ENCODE measurements at regions not wholly inside any gene's neighbourhood (a gene's known extent, or its start where the extent isn't known, plus 50 kb on each side); places are given as distances from the start of the nearest gene placed in this dataset.

- no peak for TF ChIP-seq ZFP36 (IDR thresholded peaks at IDR 0.05; ENCODE audit: low read depth, low read length, partially characterized antibody)
These were observed 170.5 kb downstream of the SEPTIN7 start (continued) for GRCh38 chr7:35971133-35971891.

GRCh38 chr7:35975851-35976454, 175.1 kb downstream of the SEPTIN7 start:
- POLR2A ChIA-PET, result interaction anchor here (0.6 kb wide), 1 partner anchor 759 kb away, joined by 3 read pairs; no protein-coding TSS in a partner anchor
- no TSS peak for BruUV-seq (replicated peaks)
- TF ChIP-seq RAD21 (CRISPR knock-in tag; conservative IDR thresholded peaks at IDR 0.05 in 1 of 2, IDR thresholded peaks at IDR 0.05 in 1 of 2) (peak; percentile 80 to 90), DEAF1 (CRISPR knock-in tag; IDR thresholded peaks at IDR 0.05) (peak; percentile 82), ETS2 (tag; IDR thresholded peaks at IDR 0.05; ENCODE audit: borderline replicate concordance, poor library complexity, severe bottlenecking) (no peak), ARID2 (IDR thresholded peaks at IDR 0.05) (0 out of 2 replicates have a peak, but pooled peaks have one; percentile 46), NFIC (IDR thresholded peaks at IDR 0.05) (no peak), REST (IDR thresholded peaks at IDR 0.05; ENCODE audit: borderline replicate concordance) (peak; percentile 65; the same call in 1 of the 2 replicates), REST (CRISPR knock-in tag; IDR thresholded peaks at IDR 0.05; ENCODE audit: low read depth) (no peak)

More at GRCh38 chr7:35975851-35976454, 175.1 kb downstream of the SEPTIN7 start:
- CTCF ChIA-PET (ENCODE audit: low intra/inter-chr PET ratio), result interaction anchor here (0.6 to 2.1 kb wide), 3 partner anchors 54 to 266 kb away, joined by 3 to 12 read pairs (median 6); no protein-coding TSS in a partner anchor
- DNase-seq (ENCODE audit: extremely low read depth in 1 of 4, low spot score in 3 of 4) (peak; percentile 36 to 76 (median 38)), ATAC-seq (peak; percentile 84), FAIRE-seq (peak; percentile 95)
- H3K4me2 ChIP-seq (ENCODE audit: insufficient read depth, low read length), result no peak overlapping the region
- in situ Hi-C loops (cut with MboI), result loop anchor here (10.0 kb wide), 1 partner anchor 61 kb away; no protein-coding TSS in a partner anchor
- WGBS (ENCODE audit: insufficient coverage, low coverage, missing lambda C conversion rate), result 0% methylated on average over 1 of the region's 1 CpG
- no peak overlapping the region for H2AFZ ChIP-seq (ENCODE audit: low read depth, low read length)
- H3K27me3 ChIP-seq (ENCODE audit: control insufficient read depth in 2 of 2, insufficient read depth in 2 of 2, low read length in 2 of 2), result peaks cover 6 to 15% of the 10 kb centered on the region in 2 experiments; a peak in 4 of 5 replicates
- no peaks in the 10 kb centered on the region for H3K9me1 ChIP-seq (ENCODE audit: control insufficient read depth, insufficient read depth, low read length)
- peaks cover 0 to 8% of the 10 kb centered on the region in 2 experiments; a peak in 2 of 5 replicates for H3K4me1 ChIP-seq (replicated peaks in 1 of 2; ENCODE audit: control insufficient read depth in 2 of 2, insufficient read depth in 2 of 2, low read length in 2 of 2)
- no peaks in the 10 kb centered on the region for H4K20me1 ChIP-seq (replicated peaks; ENCODE audit: control insufficient read depth, insufficient read depth, low read length)
- H3K9ac ChIP-seq (ENCODE audit: insufficient read depth in 1 of 2, low read depth in 2 of 2, low read length in 2 of 2), result no peak overlapping the region
- intact Hi-C loops (cut with micrococcal nuclease), result loop anchor here (1.0 kb wide), 1 partner anchor 59 kb away; no protein-coding TSS in a partner anchor
- no peaks in the 10 kb centered on the region for H3K9me3 ChIP-seq (replicated peaks; ENCODE audit: control insufficient read depth, insufficient read depth, low read depth, low read length)
- H3K79me2 ChIP-seq (ENCODE audit: control insufficient read depth, insufficient read depth, low read length), result no peaks in the 10 kb centered on the region
- H3K27ac ChIP-seq (ENCODE audit: extremely low read depth, low read depth, low read length), result no peak overlapping the region
- no peaks in the 10 kb centered on the region for H3K36me3 ChIP-seq (ENCODE audit: control insufficient read depth, insufficient read depth, low read length)
- no peak overlapping the region for H3K4me3 ChIP-seq
